PC-3 (cell line): ENCODE measurements at regions not wholly inside any gene's neighbourhood (a gene's known extent, or its start where the extent isn't known, plus 50 kb on each side); places are given as distances from the start of the nearest gene placed in this dataset.

Experiments
- ATAC-seq: fragments of 200-7000 bp; cut with Tn5 transposase; 2 replicates; pipeline ENCODE4 v1.9.1; 2020; ENCODE audit warnings: mild to moderate bottlenecking, moderate library complexity
- BruUV-seq: library from RNA; stranded (reverse); fragments of 400-500 nt; replicated peaks from 2 replicates; lab custom pipeline; 2021; lab: Mats Ljungman, UMichigan
- CTCF ChIA-PET: fragments of 300-600 bp; sonication (Branson Sonifier 250); formaldehyde crosslinking; loops from one replicate; lab custom pipeline; 2022; ENCODE audit warnings: antibody characterized with exemption; lab: Charles Lee
- POLR2A ChIA-PET: fragments of 300-600 bp; sonication (Branson Sonifier 250); formaldehyde crosslinking; loops from one replicate; lab custom pipeline; 2022; ENCODE audit warnings: antibody characterized with exemption; ENCODE audit not compliant: unreplicated experiment; lab: Charles Lee
- DNase-seq: peaks from one replicate; pipeline ENCODE4 v3.0.0-alpha.2; 2015
- H2AFZ ChIP-seq: fragments of 300-600 bp; sonication (generic); 2 replicates; pipeline ENCODE4 v1.6.0; 2016; ENCODE audit warnings: antibody characterized with exemption, low read length
- H3F3A ChIP-seq: fragments of 300-600 bp; sonication (generic); one replicate; pipeline ENCODE4 v1.6.0; 2017; ENCODE audit warnings: antibody characterized with exemption, low read length, control low read depth, mild to moderate bottlenecking; ENCODE audit not compliant: unreplicated experiment
- H3K27ac ChIP-seq: fragments of 300-600 bp; sonication (generic); 2 replicates; pipeline ENCODE4 v1.5.1; 2016; ENCODE audit warnings: mild to moderate bottlenecking, low read length
- H3K27me3 ChIP-seq: fragments of 300-600 bp; sonication (generic); 2 replicates; pipeline ENCODE4 v1.6.1; 2016; ENCODE audit warnings: low read length, mixed read lengths
- H3K36me3 ChIP-seq: fragments of 300-600 bp; sonication (generic); 2 replicates; pipeline ENCODE4 v1.6.1; 2016; ENCODE audit warnings: low read depth, mixed run types, low read length, mixed read lengths
- H3K4me1 ChIP-seq: fragments of 300-600 bp; sonication (generic); 2 replicates; pipeline ENCODE4 v1.5.1; 2016; ENCODE audit warnings: low read length; ENCODE audit not compliant: insufficient read depth
- H3K4me2 ChIP-seq: fragments of 300-600 bp; sonication (generic); 2 replicates; pipeline ENCODE4 v1.6.0; 2016; ENCODE audit warnings: low read length
- H3K4me3 ChIP-seq: fragments of 300-600 bp; sonication (generic); 2 replicates; pipeline ENCODE4 v1.5.1; 2016; ENCODE audit warnings: mild to moderate bottlenecking, low read length, mixed read lengths
- H3K79me2 ChIP-seq: fragments of 300-600 bp; sonication (generic); 2 replicates; pipeline ENCODE4 v1.6.1; 2017; ENCODE audit warnings: low read length, mixed read lengths
- H3K9ac ChIP-seq: fragments of 300-600 bp; sonication (generic); 2 replicates; pipeline ENCODE4 v1.6.0; 2016; ENCODE audit warnings: mild to moderate bottlenecking, low read length
- H3K9me2 ChIP-seq: fragments of 300-600 bp; sonication (generic); replicated peaks from 2 replicates; pipeline ENCODE4 v1.6.1; 2016; ENCODE audit warnings: mixed run types, low read length, mixed read lengths
- H3K9me3 ChIP-seq: fragments of 300-600 bp; sonication (generic); 2 replicates; pipeline ENCODE4 v1.6.1; 2016; ENCODE audit warnings: low read length, mixed read lengths
- H4K20me1 ChIP-seq: fragments of 300-600 bp; sonication (generic); 2 replicates; pipeline ENCODE4 v1.6.1; 2016; ENCODE audit warnings: low read length, mixed read lengths
- CTCF ChIP-seq: fragments of 300-600 bp; sonication (generic); conservative IDR thresholded peaks from 2 replicates; pipeline ENCODE4 v1.5.1; 2017; ENCODE audit warnings: antibody characterized with exemption, low read depth, mild to moderate bottlenecking, low read length
- EZH2 ChIP-seq: fragments of 300-600 bp; sonication (generic); IDR thresholded peaks from one replicate; pipeline ENCODE4 v1.6.1; 2017; ENCODE audit warnings: antibody characterized with exemption, mild to moderate bottlenecking, low read length; ENCODE audit not compliant: unreplicated experiment
- EZH2phosphoT487 ChIP-seq: fragments of 300-600 bp; sonication (generic); IDR thresholded peaks from 2 replicates; pipeline ENCODE4 v1.6.1; 2018; ENCODE audit warnings: mild to moderate bottlenecking, antibody characterized with exemption, low read length, borderline replicate concordance
- intact Hi-C: fragments of 100-400 bp; cut with micrococcal nuclease; formaldehyde crosslinking; loops from 2 replicates; pipeline ENCODE4 v1.9.0; 2023

- Histone ChIP-seq H3K4me1 (no peaks in the 10 kb centered on the region), H3F3A (no peaks in the 10 kb centered on the region), H3K9ac (no peak overlapping the region), H3K36me3 (no peaks in the 10 kb centered on the region), H3K4me3 (no peak overlapping the region), H3K27ac (no peak overlapping the region), H3K79me2 (no peaks in the 10 kb centered on the region), H2AFZ (no peak overlapping the region), H3K9me3 (no peaks in the 10 kb centered on the region), H4K20me1 (no peaks in the 10 kb centered on the region), H3K4me2 (no peak overlapping the region), H3K27me3 (no peaks in the 10 kb centered on the region), H3K9me2 (no peaks in the 10 kb centered on the region)
- intact Hi-C loops = no loop called here
- POLR2A ChIA-PET = no interaction called here
- no peak for TF ChIP-seq EZH2phosphoT487
- TF ChIP-seq EZH2 = no peak
- no peak for TF ChIP-seq CTCF
- ATAC-seq (no peak), DNase-seq (no peak)
- CTCF ChIA-PET = no interaction called here
- no TSS peak for BruUV-seq
Measured at GRCh38 chr10:111295788-111296187, 219.0 kb downstream of the ADRA2A start.

GRCh38 chr10:111297351-111297848 lies 220.6 kb downstream of the ADRA2A start:
- Histone ChIP-seq H2AFZ (no peak overlapping the region), H3K9me2 (no peaks in the 10 kb centered on the region), H3K4me1 (no peaks in the 10 kb centered on the region), H3K4me3 (no peak overlapping the region), H3K27ac (no peak overlapping the region), H3F3A (no peaks in the 10 kb centered on the region), H3K79me2 (no peaks in the 10 kb centered on the region), H3K9me3 (no peaks in the 10 kb centered on the region), H3K4me2 (no peak overlapping the region), H4K20me1 (no peaks in the 10 kb centered on the region), H3K9ac (no peak overlapping the region), H3K27me3 (no peaks in the 10 kb centered on the region), H3K36me3 (no peaks in the 10 kb centered on the region)
- ChIA-PET CTCF (interaction anchor here (0.5 kb wide), 1 partner anchor 15 kb away, joined by 3 read pairs; no protein-coding TSS in a partner anchor), POLR2A (no interaction called here)
- intact Hi-C loops = no loop called here
- ATAC-seq (no peak), DNase-seq (no peak)
- no TSS peak for BruUV-seq
- no peak for TF ChIP-seq EZH2
- TF ChIP-seq CTCF = no peak
- no peak for TF ChIP-seq EZH2phosphoT487

DNA sequence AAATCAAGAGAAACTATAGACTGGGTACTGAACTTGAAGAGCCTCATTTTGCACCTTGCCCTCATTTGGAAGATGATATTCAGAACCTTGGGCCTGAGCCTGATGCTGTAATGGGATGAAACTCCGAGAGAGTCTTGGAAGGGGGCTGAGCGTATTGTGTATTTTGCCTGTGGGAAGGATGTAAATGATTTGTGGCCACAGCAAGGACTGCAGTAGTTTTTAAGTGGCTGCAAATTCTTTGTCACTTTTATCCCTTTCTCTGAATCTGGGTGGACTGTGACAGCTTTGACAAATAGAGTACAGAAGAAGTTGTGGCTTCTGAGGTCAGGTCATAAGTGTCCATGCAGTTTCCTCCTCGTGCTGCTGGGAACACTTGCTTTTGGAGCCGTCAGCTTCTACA lies 221.2 kb downstream of the ADRA2A start:
- POLR2A ChIA-PET = no interaction called here
- Histone ChIP-seq H3K9ac (no peak overlapping the region), H3K4me1 (no peaks in the 10 kb centered on the region), H3K9me2 (no peaks in the 10 kb centered on the region), H3K79me2 (no peaks in the 10 kb centered on the region), H3K36me3 (no peaks in the 10 kb centered on the region), H3K27ac (no peak overlapping the region), H4K20me1 (no peaks in the 10 kb centered on the region), H3F3A (no peaks in the 10 kb centered on the region), H3K4me2 (no peak overlapping the region), H3K9me3 (no peaks in the 10 kb centered on the region), H3K27me3 (no peaks in the 10 kb centered on the region), H2AFZ (no peak overlapping the region), H3K4me3 (no peak overlapping the region)
- intact Hi-C loops = no loop called here
- CTCF ChIA-PET = interaction anchor here (0.5 kb wide), 1 partner anchor 16 kb away, joined by 3 read pairs; no protein-coding TSS in a partner anchor
- BruUV-seq = no TSS peak
- no peak for DNase-seq
- TF ChIP-seq EZH2phosphoT487 (no peak), EZH2 (no peak), CTCF (no peak)
- no peak for ATAC-seq
